MCF 10A (cell line): ENCODE measurements at regions not wholly inside any gene's neighbourhood (a gene's known extent, or its start where the extent isn't known, plus 50 kb on each side); places are given as distances from the start of the nearest gene placed in this dataset.

ENCODE experiments used
- BruUV-seq: library from RNA; stranded (reverse); fragments of 400-500 nt; replicated peaks from 2 replicates; lab custom pipeline; 2021; lab: Mats Ljungman, UMichigan
- CTCF ChIA-PET: fragments of 300-600 bp; sonication (Branson Sonifier 250); formaldehyde crosslinking; extraction: SDS; loops from one replicate; lab custom pipeline; 2021; ENCODE audit warnings: antibody characterized with exemption, inconsistent platforms; lab: Yijun Ruan, JAX
- POLR2A ChIA-PET: fragments of 300-600, 350-650 bp; sonication (Branson Sonifier 250); formaldehyde crosslinking; extraction: SDS; loops from one replicate; lab custom pipeline; 2020; ENCODE audit warnings: antibody characterized with exemption, inconsistent platforms; lab: Yijun Ruan, JAX
- DNase-seq: peaks from one replicate; pipeline ENCODE4 v3.0.0-alpha.2; 2018; ENCODE audit not compliant: unreplicated experiment
- H3K27ac Mint-ChIP-seq: one replicate; pipeline ENCODE4 v1.8.0; 2022; ENCODE audit warnings: mild to moderate bottlenecking, low read depth, mixed read lengths; ENCODE audit not compliant: unreplicated experiment
- H3K27me3 Mint-ChIP-seq: one replicate; pipeline ENCODE4 v1.8.0; 2022; ENCODE audit warnings: mixed read lengths; ENCODE audit not compliant: insufficient read depth, unreplicated experiment
- H3K36me3 Mint-ChIP-seq: one replicate; pipeline ENCODE4 v1.8.0; 2022; ENCODE audit warnings: mild to moderate bottlenecking, moderate library complexity, mixed read lengths; ENCODE audit not compliant: insufficient read depth, unreplicated experiment
- H3K4me1 Mint-ChIP-seq: one replicate; pipeline ENCODE4 v1.8.0; 2022; ENCODE audit warnings: mixed read lengths; ENCODE audit not compliant: insufficient read depth, unreplicated experiment
- H3K4me3 Mint-ChIP-seq: one replicate; pipeline ENCODE4 v1.8.0; 2022; ENCODE audit warnings: mild to moderate bottlenecking, moderate library complexity, mixed read lengths; ENCODE audit not compliant: unreplicated experiment
- H3K9me3 Mint-ChIP-seq: one replicate; pipeline ENCODE4 v1.8.0; 2022; ENCODE audit warnings: mixed read lengths; ENCODE audit not compliant: unreplicated experiment
- intact Hi-C: fragments of 100-400 bp; cut with micrococcal nuclease; formaldehyde crosslinking; loops from 2 replicates; pipeline ENCODE4 v1.14.1; 2022
- TF ChIP-seq, protein P1 (sequence below): fragments of 200-600 bp; IDR thresholded peaks from one replicate; pipeline ENCODE4 v1.8.0; 2022; ENCODE audit warnings: antibody characterized with exemption, mild to moderate bottlenecking; ENCODE audit not compliant: unreplicated experiment

DNA sequence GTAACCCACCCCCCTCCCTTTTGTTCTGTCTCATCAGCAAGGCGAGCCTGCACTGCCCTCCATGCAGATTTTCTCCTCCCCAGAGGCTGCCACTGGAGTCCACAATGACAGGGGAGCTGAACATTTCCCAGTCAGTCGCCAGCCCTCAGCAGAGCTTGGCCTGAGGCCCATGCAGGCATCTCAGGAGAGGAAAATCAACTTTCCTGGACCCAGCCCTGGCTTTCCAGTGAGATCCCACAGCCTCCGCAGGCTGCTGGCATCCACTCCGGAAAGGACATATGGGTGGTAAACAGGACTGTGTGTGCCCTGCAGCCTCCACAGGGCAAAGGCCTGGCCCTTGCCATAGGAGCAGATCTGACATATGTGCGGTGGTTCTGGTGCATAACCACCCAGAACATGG, 253.8 kb downstream of the TNS1 start:
- intact Hi-C loops, result no loop called here
- Mint-ChIP-seq H3K27me3 (peaks cover 15% of the 10 kb centered on the region), H3K4me1 (no peaks in the 10 kb centered on the region), H3K36me3 (no peaks in the 10 kb centered on the region), H3K4me3 (no peak overlapping the region), H3K27ac (no peak overlapping the region), H3K9me3 (no peaks in the 10 kb centered on the region)
- ChIA-PET CTCF (no interaction called here), POLR2A (no interaction called here)
- TF ChIP-seq, protein P1, sequence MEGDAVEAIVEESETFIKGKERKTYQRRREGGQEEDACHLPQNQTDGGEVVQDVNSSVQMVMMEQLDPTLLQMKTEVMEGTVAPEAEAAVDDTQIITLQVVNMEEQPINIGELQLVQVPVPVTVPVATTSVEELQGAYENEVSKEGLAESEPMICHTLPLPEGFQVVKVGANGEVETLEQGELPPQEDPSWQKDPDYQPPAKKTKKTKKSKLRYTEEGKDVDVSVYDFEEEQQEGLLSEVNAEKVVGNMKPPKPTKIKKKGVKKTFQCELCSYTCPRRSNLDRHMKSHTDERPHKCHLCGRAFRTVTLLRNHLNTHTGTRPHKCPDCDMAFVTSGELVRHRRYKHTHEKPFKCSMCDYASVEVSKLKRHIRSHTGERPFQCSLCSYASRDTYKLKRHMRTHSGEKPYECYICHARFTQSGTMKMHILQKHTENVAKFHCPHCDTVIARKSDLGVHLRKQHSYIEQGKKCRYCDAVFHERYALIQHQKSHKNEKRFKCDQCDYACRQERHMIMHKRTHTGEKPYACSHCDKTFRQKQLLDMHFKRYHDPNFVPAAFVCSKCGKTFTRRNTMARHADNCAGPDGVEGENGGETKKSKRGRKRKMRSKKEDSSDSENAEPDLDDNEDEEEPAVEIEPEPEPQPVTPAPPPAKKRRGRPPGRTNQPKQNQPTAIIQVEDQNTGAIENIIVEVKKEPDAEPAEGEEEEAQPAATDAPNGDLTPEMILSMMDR, result no peak
- no TSS peak for BruUV-seq
- no peak for DNase-seq

DNA sequence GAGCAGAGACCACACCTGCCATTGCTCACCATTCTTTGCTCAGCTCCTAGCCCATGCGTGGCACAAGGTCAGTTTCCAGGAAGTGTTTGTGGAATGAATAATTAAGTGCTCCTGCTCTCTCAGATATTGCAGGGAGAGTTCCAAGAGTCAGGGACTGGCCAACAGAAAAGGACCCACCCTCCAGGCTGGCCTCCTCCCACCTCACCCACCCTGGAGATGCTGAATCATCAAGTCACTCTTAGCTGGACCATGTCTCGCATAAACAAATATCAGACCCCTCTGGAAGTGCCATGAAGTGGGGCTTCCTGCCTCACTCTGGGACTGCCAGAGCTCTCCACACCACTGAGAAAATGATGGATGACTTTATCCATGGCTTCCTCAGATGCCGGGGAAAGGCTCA, 256.0 kb downstream of the TNS1 start:
- H3K9me3 Mint-ChIP-seq, result no peaks in the 10 kb centered on the region
- ChIA-PET CTCF (interaction anchor here (0.7 kb wide), 1 partner anchor 472 kb away, joined by 3 read pairs; no protein-coding TSS in a partner anchor), POLR2A (no interaction called here)
- peaks cover 5% of the 10 kb centered on the region for H3K27me3 Mint-ChIP-seq
- H3K27ac Mint-ChIP-seq, result no peak overlapping the region
- H3K4me1 Mint-ChIP-seq, result no peaks in the 10 kb centered on the region
- no TSS peak for BruUV-seq
- no peak overlapping the region for H3K4me3 Mint-ChIP-seq
- no peak for DNase-seq
- H3K36me3 Mint-ChIP-seq, result no peaks in the 10 kb centered on the region
- intact Hi-C loops, result no loop called here
- TF ChIP-seq, protein P1, result no peak

DNA sequence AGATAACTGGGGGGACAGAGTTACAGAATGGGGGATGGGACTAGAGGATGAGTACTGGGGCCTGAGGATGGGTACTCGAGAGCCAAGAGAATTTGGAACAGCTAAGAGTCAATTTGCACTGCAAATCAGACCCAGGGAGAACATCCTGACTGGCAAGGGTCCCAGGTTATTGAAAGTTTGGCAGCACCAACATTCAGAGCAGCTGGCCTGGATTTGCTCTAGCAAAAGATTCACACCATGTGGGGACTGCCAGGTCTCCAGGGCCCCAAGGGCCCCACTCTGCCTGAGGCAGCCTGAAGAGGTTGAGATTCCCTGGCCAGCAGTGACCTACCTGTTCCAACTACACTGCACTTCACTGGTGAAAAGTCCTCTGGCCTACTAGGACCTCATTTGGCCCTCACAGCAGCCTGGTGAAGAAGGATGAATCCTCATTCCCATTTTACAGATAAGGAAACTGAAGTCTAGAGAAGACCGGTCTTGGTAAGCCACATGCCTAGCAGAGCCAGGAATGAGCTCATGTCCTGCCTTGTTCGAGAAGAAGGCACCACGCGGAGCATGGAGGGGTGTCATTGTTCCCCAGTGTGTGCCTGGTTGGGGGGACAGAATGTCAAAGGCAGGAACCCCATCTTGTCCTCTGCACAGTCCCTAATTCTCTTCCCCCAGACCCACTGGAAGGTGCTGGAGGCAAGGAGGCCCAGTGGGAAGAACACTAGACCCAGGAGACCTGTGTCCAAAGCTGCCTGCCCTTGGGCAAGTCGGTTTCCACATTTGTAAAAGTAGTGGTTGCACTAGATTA, 258.6 kb downstream of the TNS1 start:
- DNase-seq, result no peak
- no peaks in the 10 kb centered on the region for H3K36me3 Mint-ChIP-seq
- no peak overlapping the region for H3K27ac Mint-ChIP-seq
- H3K9me3 Mint-ChIP-seq, result no peaks in the 10 kb centered on the region
- intact Hi-C loops, result no loop called here
- ChIA-PET CTCF (interaction anchor here (0.6 to 0.9 kb wide), 2 partner anchors 15 to 604 kb away, joined by 4 read pairs; no protein-coding TSS in a partner anchor), POLR2A (no interaction called here)
- TF ChIP-seq, protein P1, result no peak
- H3K4me3 Mint-ChIP-seq, result no peak overlapping the region
- no peaks in the 10 kb centered on the region for H3K4me1 Mint-ChIP-seq
- peaks cover 12% of the 10 kb centered on the region for H3K27me3 Mint-ChIP-seq
- no TSS peak for BruUV-seq

DNA sequence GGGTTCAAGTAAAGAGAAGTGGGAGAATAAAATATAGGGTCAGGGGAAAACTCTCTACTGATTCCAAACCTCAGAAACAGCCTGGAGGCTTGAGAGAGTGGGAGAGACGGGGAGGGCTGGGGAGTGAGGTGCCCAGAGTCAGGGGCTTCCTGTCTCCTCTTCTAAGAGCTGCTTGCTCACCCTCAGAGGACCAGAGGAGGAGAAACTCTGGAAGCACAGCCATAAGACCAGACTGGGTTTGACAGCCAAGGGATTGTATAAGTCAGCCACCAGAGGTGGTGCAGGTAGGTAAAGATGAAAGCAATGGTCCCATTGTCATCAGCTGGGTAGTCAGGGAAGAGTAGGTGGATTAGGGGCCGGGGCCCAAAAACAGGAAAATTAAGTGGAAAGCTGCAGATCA, 259.4 kb downstream of the TNS1 start:
- BruUV-seq, result no TSS peak
- no peak overlapping the region for H3K4me3 Mint-ChIP-seq
- no peaks in the 10 kb centered on the region for H3K4me1 Mint-ChIP-seq
- H3K9me3 Mint-ChIP-seq, result no peaks in the 10 kb centered on the region
- CTCF ChIA-PET, result interaction anchor here (0.6 to 0.9 kb wide), 2 partner anchors 15 to 603 kb away, joined by 4 read pairs; no protein-coding TSS in a partner anchor
- peaks cover 16% of the 10 kb centered on the region for H3K27me3 Mint-ChIP-seq
- H3K27ac Mint-ChIP-seq, result no peak overlapping the region
- no peaks in the 10 kb centered on the region for H3K36me3 Mint-ChIP-seq
- TF ChIP-seq, protein P1, result no peak
- intact Hi-C loops, result no loop called here
- no peak for DNase-seq
- POLR2A ChIA-PET, result no interaction called here
